ENCODE measurements at regions not wholly inside any gene's neighbourhood (a gene's known extent, or its start where the extent isn't known, plus 50 kb on each side); places are given as distances from the start of the nearest gene placed in this dataset.
"Not testable (repeated sequence)": the region's sequence is repeated elsewhere in the genome, so short reads cannot be mapped to it uniquely, and the experiment has no call there.

DNA sequence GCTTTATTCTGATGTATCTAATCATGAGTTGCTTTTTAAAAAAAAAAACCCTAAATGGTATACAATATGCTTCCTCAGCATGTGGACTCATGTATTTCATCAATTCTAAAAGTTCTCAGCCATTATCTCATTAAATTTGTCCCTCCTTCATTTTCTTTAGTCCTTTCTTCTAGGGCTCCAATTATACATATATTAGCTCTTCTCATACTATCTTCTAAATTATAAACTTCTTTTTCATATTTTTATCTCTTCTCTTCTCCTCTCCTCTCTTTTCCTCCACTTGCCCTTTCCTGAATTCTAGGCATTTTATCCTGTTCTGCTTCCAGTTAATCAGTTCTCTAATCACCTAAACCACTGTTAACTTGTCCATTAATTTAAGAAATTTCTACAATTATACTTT, 55.0 kb upstream of the IL33 start:
- DNase-seq (ENCODE audit: low read depth), result no peak

DNA sequence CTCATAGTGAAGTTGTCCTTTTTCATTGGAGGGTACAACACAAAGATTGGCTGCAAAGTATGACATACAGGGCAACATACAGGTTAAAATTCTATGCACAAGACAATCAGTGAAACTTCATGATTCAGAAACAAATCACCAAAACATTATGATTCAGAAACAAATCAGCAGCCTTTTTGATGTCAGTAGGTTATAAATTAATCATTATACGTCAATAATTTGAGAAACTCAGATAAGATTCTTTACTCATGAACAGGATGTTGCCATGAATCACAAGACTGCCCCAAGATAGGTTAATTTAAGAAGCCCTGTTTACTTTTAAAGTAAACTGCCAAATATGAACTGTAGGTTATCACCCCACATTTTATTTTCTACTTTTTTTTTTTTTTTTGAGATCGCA, 62.2 kb upstream of the IL33 start:
- DNase-seq (ENCODE audit: low read depth), result no peak

DNA sequence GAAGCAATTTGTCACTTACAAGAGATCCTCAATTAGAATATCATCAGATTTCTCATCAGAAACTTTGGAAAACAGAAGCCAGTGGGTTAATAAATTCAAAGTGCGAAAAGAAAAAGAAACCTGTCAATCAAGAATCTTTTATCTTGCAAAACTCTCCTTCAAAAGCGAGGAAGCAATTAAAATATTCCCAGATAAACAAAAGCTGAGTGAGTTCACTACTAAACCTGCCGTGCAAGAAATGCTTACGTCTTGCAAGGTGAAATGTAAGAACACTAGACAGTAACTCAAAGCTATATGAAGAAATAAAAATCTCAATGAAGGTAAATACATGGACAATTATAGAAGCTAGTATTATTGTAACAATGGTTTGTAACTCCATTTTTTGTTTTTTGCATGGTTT, 62.8 kb upstream of the IL33 start:
- no peak for DNase-seq (ENCODE audit: low read depth)

DNA sequence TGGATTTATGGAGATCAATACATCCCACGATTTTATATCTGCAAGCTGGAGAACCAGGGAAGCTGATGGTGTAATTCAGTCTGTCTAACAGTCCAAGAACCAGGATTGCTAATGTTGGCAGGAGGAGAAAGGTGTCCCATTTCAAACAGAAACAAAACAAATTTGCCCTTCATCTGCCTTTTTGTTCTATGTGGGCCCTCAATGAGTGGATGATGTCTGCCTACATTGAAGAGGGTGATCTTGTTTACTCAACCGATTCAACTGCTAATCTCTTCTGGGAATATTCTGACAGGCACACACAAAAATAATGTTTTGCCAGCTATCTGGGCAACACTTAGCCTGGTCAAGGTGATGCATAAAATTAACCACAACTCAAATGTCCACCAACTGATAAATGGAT, 65.1 kb upstream of the IL33 start:
- no peak for DNase-seq (ENCODE audit: low read depth)

DNA sequence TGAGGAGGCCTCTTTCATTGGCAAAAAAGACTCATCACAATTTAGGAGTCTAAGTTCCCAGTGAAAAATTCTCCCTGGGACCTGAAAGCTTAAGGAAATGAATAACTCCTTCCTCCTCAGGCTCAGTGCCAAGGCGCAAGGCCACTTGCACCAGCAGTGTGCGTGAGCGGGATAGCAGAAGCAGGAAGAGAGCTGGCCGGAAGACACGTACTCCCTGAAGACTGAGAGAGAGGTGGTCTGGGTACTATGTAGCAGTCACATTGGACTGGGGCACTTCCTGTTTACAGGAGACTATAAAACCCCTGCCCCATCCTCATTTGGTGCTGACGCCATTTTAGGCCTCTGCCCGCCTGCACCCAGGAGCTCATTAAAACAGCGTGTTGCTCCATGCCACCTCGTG, 66.3 kb upstream of the IL33 start:
- DNase-seq (ENCODE audit: low read depth), result no peak

DNA sequence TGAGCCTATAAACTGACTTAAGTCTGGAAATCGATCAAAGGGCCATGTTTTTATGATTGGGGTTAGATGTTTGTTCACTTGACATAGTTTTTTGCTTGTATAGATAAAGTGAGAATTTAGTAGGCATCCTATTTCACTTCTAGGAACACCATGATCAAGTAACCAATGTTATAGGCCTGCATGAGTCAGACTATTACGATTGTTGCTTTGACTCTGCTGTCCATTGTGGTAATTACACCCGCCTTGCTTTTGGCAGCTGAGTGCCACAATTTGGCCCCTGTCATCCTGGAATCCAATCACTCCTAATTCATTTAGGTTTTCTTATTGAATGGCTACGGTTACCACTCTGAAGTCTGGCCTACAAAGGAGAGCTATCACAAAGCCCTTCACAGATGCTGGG, 67.8 kb upstream of the IL33 start:
- DNase-seq (ENCODE audit: low read depth), result no peak

DNA sequence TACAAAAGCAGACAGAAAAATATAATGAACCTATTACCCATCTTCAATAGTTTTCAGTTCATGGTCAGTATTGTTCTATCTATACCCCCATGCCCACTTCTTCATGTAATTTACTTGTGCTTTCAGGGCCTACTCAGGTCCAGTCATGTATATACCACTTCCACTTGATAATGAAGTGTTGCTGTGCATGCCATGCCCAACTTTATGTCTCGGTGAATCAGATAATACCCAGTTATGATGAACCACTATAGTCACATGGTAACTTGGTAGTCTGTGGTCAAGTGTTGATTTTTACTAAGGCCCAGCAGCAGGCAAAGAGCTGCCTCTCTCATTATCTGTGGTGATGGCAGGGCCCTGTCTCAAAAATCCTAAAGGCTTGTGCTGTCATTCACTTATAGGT, 70.7 kb upstream of the IL33 start:
- DNase-seq (ENCODE audit: low read depth), result no peak

DNA sequence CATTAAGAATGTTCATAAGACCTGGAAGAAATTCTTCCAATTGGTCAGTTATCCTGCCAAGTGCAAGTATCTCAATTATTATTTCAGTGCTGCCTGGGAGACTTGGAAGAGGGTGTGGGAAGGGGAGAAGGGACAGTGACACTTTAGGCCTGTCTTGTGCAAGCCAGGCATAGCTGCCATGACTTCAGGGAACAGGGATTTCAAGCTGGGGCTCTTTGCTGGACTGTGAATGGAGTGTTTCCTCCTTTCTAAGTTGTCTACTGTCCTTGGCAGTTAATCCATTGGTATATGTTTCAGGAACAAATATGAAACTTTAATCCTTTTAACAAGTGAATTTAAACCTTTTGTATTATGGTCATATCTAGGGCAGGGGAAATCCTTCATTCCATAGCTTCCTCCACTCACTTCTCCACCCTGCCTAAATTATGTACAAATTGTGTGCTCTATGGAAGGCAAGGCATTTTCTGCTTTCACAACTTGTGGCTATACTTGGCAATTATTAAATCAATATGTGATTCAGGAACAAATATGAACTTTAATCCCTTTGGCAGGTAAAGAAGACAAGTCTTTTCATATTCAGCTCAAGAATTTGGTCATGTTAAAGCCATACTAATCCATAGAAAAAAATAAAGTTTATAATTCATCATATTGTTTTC, 72.7 kb upstream of the IL33 start:
- no peak for DNase-seq (ENCODE audit: low read depth)

DNA sequence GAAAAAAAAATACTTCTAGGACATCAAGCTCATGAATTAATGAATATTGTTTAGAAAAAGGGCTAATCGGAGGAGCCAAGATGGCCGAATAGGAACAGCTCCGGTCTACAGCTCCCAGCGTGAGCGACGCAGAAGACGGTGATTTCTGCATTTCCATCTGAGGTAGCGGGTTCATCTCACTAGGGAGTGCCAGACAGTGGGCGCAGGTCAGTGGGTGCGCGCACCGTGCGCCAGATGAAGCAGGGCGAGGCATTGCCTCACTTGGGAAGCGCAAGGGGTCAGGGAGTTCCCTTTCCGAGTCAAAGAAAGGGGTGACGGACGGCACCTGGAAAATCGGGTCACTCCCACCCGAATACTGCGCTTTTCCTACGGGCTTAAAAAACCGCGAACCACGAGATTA, 79.8 kb upstream of the IL33 start:
- not testable (repeated sequence) for DNase-seq (ENCODE audit: low read depth)

DNA sequence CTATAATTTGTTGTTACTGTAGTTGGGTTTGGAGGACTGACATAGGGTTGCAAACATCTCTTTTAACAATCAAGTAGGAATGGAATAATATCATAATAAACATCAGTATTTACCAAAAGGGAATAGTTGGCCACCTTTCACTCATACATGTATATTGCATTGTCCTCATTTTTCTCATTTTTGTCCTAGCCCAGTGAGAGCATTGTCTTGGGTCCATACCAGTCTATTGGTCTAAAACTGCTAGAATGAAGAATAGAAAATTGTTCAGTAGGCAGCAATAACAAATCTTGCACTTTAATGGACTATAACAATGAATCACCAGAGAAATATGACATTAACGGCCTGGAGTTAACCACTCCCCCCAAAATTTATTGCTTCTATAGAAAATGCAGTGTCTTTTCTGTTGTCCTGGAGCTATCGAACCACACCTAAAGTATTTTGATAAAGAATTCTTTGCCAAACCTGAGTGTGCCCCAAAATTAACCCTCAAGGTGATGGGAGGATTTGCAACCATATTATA, 80.9 kb upstream of the IL33 start:
- no peak for DNase-seq (ENCODE audit: low read depth)

DNA sequence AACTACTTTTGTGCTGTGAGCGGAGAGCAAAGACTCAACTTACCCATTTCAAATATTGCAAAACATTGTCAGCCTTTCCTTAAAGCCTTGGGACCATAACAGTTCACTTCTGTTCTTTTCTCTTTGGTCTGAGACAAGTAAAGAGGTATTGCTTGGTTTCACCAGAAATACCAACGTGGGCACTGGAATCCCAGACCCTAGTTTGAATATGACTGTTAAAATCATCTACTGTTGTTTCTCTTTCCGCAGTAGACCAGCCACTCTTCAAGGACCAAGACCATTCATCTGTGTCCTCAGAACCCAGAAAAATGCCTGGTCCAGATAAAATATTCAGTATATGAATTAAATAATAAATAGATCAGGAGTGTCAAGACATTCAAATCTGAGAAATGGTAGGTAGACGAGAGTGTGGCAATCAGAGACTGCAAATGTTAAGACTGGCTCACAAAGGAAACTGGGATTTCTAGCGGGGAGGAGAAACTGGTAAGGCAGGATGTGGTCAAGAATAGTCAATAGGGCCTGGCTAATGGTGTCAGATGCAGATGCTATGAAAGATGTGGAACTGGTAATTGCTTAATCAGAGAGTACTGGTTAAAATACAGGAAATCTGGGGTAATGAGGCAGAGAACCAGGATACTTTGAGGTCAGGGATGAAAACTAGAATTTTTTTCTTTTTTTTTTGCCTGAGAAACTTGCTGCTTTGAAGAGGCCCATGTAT, 82.1 kb upstream of the IL33 start:
- DNase-seq (ENCODE audit: low read depth), result no peak

DNA sequence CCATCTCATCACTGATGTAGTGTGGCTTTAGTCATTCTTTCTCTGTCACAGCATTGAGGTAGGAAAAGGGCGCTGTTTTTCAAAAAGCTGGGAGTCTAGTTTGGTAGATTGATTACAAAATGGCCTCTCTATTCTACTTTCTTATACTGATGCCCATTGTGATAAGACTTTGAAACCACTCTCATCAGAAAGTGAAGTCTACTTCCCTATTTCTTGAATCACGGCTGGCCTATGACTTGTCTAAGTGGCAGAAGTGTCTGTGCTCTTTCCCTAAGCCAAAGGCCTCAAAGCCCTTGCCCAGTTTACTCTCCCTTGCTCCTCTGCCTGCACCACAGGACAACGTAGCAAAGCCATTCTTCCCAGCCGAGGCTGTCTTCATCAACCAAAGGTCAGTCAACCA, 83.0 kb upstream of the IL33 start:
- no peak for DNase-seq (ENCODE audit: low read depth)

DNA sequence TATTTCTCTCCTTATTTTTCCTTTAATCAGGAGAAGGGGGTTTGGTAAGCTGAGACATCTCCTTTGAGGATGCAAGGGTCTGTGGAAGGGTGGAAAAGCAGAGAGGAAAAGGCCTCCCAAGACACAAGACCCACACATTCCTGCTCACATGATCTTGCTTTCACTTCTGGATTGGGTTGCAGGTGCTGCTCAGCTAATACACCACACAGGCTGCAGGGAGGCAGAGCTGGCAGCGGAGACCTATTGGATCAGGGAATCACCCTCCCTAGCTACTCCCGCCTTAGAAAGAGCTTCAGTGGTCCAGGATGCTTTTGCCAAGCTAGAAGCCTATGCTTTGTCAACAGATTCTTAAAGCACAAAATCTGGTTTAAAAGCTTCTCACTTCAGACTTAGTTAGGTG, 87.6 kb upstream of the IL33 start:
- DNase-seq (ENCODE audit: low read depth), result no peak

DNA sequence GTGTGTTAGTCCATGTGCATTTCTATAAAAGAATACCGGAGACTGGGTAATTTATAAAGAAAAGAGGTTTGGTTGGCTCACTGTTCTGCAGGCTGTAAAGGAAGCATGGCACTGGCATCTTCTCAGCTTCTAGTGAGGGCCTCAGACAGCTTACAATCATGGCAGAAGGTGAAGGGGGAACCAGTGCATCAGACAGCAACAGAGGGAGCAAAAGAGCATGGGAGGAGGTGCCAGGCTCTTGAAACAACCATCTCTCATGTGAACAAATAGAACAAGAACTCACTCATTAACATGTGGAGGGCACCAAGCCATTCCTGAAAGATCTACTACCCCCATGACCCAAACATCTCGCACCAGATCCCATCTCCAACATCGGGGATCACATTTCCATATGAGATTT, 89.2 kb upstream of the IL33 start:
- no peak for DNase-seq (ENCODE audit: low read depth)

DNA sequence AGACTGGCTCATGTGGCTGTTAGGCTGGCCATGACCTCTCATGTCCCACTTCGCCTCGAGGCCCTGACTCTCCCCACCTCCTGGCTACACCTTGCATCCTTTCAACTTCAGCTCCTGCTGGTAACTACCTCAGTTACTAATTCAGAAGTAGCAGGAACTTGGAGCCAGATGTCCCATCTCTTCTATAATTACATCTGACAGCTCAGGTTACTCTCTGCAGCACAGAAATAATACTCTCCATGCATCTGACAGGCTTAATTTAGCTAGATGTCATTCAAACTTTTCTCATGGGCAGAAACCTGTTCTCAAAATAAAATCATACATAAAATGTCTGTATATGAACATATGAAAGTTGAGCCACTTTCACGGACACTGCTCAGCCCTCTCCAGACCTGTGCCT, 92.2 kb upstream of the IL33 start:
- no peak for DNase-seq (ENCODE audit: low read depth)

DNA sequence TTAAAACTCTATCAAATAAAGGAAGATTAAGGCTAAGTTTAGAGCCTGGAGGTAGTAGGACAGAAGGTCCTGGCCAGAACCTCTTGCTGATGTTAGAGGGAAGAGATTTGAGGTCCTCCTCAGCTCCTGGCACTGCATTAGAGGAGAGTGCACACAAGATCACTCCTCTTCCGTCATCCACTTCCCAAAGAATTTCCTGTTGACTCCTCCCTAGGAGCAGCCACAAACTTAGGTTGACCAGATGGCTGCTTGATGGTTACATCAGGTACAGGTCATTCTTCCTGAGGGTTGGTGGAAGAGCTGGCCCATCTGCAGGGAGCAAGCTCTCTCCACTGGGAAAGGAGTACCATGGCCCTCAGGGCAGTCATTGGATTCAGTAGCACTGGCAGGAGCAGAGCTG, 93.9 kb upstream of the IL33 start:
- no peak for DNase-seq (ENCODE audit: low read depth)

DNA sequence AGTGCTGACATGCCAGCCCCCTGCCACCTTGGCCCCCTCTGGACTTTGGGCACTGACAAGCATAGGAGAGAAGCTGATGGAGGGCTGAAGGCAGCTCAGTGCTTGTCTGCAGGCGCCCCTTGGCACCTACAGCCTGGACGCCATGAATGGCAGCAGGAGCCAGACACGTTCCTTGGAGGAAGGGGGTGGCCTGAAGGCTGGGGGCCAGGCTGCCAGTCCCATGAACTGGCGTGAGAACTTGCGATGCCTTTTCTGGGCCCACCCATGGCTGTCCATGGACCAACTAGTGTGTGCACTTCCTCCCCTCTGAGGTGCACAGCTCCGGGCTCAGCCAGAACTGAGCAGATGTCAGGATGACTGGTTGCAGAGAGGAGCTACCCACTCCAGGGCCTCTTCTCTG, 99.0 kb upstream of the RANBP6 start:
- DNase-seq (ENCODE audit: low read depth), result no peak

DNA sequence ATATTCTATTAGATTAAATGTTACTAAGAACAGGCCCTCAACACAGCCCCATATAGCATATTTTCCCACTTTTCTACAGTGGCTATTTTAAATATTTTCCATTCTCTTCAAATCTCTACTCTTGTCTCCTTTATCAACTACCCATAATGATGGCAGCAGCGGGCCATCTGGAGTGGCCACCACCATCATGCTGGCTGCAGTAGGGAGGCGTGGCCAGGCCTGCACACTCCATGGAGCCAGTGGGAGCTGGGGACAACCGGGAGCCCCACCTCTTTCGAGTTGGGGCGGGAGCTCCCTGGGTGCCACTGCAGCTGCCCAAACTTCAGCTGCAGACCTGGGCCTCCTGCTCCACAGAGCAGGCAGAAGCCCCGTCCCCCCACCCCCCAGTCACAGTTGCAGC, 98.4 kb upstream of the RANBP6 start:
- DNase-seq (ENCODE audit: low read depth), result no peak

DNA sequence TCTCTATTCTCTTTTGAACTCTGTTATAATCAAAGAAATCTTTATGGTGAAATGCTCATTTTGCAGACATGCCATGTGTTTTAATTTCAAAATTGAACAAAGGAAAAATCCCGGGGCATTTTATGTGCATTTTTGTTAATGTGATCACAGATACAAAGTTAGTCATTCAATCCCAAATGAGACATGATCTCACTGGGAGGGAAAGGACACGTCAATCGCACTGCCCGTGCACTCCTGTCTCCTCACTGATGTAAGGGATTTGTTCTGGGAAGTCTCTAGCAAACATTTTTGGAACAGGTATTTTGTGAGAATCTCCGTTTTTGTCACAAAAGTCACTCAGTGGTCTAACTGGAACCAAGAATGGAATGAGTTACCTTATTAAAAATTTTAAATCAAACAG, 97.9 kb upstream of the RANBP6 start:
- DNase-seq (ENCODE audit: low read depth), result no peak

DNA sequence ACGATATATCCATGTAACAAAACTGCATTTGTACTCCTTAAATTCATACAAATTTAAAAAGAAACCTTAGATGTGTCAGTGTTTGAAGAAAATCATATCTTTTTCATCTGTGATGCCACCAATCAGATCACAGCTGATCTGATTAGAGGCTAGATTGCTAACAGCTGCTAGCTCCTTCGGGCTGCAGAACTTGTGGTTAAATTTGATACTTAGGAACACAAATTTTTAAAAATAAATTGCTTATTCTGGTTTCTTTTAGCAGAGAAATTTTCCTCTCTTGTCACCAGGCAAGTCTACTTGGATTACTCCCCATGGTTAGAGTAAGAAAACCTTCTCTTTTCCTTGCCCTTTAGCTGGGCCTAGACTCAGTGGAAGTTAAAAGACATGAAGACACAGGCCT, 94.6 kb upstream of the RANBP6 start:
- DNase-seq (ENCODE audit: low read depth), result no peak

DNA sequence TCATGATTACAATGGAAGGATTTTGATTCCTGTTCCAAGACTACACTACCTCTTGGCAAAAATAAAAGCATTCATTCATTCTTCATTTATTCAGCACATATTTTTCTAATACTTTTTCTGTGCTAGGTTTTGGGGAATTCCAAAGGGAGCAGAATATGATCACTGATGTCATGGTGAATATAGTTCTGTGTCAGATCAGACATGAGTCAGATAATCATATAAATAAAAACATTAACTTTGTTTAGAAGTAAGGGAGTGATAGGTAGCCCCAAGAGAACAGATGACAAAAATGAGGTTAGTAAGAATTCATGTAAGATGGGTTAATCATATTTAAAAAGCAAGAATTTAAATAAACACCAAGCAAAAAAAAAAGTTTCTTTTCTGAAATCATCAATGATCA, 94.1 kb upstream of the RANBP6 start:
- no peak for DNase-seq (ENCODE audit: low read depth)

DNA sequence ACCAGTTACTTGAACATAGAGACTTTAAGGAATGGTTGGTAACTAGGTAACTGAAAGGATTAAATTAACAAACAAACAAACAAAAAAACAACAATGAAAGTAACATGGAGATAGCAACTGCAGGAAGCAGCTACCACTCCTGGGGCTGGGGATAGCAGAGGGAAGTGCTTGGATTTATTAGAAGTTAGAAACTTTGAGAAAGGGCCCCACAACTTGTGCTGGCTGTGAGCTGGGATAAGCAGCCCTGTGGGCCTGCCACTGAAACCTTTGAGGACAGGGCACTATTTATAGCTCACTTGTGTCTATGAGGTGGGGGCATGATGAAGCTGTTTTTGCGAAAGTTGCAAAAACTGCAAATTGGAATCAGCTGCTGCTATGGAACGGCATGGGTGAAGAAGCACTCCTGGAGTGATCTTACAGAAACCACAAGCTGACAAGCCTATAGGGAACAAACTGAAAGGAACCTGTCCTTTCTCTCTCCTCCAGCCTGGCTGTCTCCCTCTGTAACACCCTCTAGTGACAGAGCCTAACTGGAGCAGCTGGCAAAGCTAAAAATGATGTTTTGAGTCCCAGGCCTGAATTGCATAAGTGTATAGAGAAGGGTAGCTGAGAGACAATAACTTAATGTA, 91.4 kb upstream of the RANBP6 start:
- no peak for DNase-seq (ENCODE audit: low read depth)

DNA sequence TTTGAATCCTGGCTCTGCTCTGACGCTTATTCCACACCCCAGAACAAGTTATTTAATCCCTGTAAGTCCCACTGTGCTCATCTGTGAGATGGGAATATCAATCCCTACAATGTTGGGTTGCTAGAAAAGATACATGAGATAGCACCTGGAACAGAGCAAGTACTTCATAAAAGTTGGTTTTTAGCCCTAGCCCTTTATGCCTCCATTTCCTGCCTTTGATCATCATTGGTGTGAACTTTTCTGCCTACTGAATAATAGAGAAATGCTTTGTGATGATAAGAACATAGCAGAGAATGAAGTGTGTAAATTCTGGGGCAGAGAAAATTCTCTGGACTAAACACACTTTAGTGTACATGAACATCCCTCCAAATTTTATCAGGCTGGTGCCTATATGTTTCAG, 90.3 kb upstream of the RANBP6 start:
- no peak for DNase-seq (ENCODE audit: low read depth)

Measured in T follicular helper cell (primary cell).